NT2/D1 (cell line): ENCODE measurements at regions not wholly inside any gene's neighbourhood (a gene's known extent, or its start where the extent isn't known, plus 50 kb on each side); places are given as distances from the start of the nearest gene placed in this dataset.

ENCODE experiments used
- SUZ12 ChIP-seq: IDR thresholded peaks from 2 replicates; pipeline ENCODE4 v1.6.1; 2011; ENCODE audit not compliant: insufficient read length, insufficient read depth; ENCODE audit errors: extremely low read depth
- YY1 ChIP-seq: IDR thresholded peaks from 2 replicates; pipeline ENCODE4 v1.6.1; 2011; ENCODE audit not compliant: insufficient read length, insufficient read depth
- ZNF274 ChIP-seq: IDR thresholded peaks from 2 replicates; pipeline ENCODE4 v1.6.1; 2011; ENCODE audit warnings: mild to moderate bottlenecking, low read depth, low read length

GRCh38 chr2:176503776-176504175 lies 234.5 kb downstream of the MTX2 start:
- TF ChIP-seq SUZ12 (no peak), ZNF274 (no peak), YY1 (no peak)
